ENCODE measurements at regions not wholly inside any gene's neighbourhood (a gene's known extent, or its start where the extent isn't known, plus 50 kb on each side); places are given as distances from the start of the nearest gene placed in this dataset.

DNA sequence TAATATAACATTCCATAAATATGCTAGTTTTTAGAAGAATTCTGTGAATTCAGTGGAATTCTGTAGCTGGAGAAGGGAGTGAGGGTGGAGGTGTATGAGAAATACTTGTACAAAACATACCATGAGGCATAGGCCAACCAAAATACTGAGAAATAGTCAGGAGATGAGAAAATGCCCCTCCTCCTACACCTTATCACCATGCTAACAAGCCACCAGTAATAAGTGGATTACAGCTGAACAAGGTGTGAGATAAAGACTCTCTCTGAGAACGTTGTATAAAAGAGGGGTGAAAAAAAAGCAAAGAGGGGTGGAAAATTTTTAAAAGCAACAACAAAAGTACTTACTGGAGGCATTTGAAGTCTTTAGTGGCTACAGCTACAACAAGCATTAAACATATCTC is 90.4 kb upstream of the IGFBP3 start:
- no peak for DNase-seq (ENCODE audit: low read depth)

DNA sequence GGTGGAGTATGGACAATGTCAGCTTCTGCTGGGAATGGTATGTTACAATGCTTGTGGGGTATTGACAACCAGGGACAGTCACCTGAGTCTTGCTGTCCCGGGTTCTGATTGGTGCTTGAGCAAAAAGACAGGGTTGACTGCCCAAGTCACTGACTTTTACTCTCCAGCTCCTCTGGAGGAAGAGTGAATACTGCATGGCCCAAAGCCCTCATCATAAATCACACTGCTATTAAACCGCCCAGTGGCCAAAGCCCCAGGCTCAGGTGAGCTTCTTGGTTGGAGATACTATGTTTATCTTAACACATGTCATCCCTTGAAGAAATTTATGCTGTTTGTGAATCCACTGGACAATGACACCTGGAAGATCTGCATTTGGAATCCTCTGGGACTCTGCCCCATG is 90.0 kb upstream of the IGFBP3 start:
- no peak for DNase-seq (ENCODE audit: low read depth)

DNA sequence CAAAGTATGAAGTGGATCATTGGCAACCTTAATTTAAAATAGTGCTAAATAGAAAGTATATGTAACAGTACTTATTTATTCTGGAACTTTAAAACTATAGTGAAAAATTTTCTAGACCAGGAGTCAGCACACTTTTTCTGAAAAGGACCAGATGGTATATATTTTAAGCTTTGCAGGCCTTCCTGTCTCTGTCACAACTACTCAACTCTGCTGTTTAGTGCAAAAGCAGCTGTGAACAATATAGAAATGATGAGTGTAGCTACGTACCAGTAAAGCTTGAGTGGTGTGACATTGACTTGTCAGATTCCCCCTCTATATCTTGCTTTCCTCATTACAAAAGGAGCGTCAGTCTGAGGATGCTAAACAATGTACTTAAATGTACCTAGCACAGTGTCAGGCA is 88.1 kb upstream of the IGFBP3 start:
- DNase-seq (ENCODE audit: low read depth), result no peak

DNA sequence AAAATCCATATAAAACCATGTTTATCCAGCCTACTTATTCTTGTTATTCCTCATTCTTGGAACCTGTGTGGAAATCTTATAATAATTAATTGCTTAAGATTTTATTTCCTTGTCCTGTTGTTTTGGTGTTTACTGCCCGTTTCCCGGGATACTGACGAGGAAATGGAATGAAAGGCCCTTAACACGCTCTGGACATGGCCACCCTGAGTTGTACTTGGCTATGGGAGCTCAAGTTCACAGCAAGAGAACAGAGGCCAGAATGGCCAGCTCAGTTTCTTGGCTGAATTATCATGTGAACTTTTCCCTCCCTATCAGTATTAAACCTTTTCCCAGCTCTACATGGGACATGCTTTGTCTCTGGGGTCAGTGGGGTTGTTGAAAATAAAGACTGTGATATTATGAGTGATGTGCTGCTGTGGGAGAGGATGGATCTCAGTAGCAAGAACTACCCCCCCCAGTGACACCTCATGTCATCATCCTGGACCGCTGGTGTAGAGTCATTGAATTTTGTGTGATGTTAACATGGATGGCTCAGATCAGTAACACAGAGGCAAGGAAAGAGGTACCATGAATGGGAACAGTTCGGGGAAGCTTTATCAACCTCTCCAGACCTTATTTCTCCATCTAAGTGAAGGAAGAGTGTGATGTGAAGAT is 87.0 kb upstream of the IGFBP3 start:
- no peak for DNase-seq (ENCODE audit: low read depth)

DNA sequence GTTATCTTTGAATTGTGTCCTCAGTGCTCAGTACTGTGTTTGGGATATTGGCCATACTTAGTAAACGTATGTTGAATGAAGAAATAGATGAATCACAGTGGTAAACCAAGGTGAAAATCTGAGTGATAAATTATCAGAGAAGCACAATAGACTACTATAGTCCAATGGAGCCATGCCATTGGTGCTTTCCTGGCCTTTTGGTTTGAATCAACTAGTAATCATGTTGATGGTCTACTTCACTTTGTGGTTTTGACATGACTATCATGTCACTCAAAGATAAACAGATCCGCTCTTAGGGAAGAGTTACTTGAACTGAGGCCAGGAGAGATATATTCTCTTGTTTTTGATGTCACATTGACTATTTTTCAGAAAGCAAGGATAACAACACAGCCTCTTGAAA is 86.1 kb upstream of the IGFBP3 start:
- DNase-seq (ENCODE audit: low read depth), result peak; percentile 67

DNA sequence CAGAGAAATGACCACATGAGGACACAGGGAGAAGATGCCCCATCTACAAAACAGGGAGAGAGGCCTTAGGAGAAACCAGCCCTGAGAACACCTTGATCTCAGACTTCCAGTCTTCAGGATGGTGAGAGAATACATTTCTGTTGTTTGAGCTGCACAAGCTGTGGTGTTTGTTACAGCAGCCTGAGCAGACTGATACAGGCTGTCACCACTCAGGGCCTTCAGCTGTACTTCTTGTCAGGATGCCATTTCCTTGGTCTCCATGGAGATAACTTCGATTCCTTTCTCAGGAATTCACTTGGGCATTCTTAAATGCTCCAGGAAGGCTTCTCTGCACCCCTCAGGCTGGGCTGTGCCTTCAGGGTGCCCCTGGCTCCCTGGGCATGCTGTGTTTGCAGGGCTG is 85.7 kb upstream of the IGFBP3 start:
- DNase-seq (ENCODE audit: low read depth), result no peak

DNA sequence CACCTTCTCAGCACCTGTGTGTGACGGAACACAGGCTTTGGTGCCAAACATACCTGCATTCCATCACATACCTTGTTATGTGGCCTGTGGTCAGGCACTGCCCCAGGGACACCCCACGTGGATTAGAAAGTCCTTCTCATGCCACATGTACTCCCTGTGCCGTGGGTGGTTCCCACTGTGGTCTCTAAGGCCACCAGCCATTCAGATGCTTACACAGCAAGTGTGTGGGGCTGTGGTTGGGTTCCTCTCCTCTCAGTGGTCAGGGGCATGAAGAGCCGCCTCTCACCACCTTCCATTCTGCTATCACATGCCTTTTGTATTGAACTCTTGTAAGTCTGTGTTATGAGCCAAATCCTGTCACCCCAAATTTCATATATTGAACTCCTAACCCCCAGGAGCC is 85.1 kb upstream of the IGFBP3 start:
- DNase-seq (ENCODE audit: low read depth), result no peak

DNA sequence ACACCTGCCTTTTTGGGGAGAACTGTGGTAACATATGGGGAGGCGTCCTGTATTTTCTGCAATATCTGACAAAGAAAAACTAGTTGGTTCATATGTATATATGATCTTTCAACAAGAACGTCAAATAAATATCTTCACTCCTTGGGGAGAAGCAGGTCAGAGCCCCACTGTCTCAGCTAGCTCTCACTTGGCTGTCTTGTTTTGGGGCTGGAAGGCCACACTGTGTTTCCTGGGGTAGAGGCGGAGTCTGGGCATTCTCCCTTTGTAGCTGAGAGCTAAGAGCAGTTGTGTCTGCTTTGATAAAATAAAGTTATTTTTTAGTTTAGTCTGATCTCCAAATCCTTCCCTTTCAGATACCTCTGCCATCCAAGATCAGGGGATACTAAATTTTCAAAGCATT is 83.9 kb upstream of the IGFBP3 start:
- no peak for DNase-seq (ENCODE audit: low read depth)

DNA sequence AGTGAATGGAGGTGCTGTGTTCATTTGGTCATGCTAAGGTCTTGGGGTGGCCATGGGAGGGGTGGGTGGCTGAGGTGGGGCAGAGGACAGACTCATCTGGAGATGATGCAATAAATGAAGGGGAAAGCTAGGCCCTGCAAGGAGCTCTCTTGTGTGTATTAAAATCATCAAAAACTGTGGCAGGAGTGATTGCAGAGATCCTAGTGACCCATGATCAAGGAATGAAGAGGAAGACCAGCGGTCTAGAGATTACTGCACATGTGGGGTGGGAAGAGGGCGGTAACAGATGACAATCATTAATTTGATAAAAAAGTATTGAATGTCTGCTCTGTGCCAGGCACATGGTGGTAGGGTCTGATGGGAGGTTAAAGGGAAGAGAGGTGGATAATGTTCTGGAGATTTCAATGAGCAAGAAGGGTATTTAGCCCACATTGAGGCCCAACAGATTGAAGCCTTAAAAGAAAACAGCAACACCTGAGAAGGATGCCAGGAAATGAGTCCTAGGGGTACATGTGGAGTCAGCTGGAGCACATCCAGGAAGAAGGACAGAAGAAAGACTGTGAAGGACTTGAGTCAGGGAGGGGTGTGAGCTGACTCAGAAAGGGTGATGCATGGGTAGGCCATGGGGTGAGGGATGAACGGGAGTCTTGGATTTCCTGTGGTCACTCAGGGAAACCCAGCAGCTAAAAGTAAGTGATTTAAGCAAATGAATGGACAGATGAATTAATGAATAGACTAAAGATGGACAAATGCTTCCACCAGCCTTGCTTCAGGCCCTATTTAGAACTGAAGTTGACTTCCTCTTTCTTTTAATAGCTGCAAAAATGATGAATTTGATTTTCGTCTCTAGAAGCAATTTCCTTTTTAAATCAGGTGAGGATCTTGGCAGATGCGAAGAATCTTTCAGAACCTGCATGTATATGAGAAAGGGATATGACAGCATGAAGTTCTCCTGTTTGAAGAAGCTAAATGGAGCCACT is 83.1 kb upstream of the IGFBP3 start:
- DNase-seq (ENCODE audit: low read depth), result peak; percentile 100

DNA sequence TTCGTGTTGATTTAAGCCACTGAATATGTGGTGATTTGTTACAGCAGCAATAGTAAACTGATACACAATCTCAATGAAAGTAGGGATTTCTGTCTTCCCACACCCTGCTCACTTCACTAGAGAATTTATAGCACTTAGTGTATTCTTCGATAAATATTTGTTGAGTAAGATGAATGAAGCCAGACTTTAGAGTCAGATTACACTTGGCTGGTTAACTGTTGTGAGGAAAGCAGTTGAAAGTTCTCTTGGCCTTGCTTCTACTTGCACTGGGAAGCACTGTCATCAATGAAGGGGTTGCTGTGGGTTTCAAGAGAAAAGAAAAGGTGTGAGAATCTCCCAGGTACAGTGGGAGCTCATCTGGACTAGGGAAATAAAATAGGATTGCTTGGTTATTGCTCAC is 82.1 kb upstream of the IGFBP3 start:
- no peak for DNase-seq (ENCODE audit: low read depth)

DNA sequence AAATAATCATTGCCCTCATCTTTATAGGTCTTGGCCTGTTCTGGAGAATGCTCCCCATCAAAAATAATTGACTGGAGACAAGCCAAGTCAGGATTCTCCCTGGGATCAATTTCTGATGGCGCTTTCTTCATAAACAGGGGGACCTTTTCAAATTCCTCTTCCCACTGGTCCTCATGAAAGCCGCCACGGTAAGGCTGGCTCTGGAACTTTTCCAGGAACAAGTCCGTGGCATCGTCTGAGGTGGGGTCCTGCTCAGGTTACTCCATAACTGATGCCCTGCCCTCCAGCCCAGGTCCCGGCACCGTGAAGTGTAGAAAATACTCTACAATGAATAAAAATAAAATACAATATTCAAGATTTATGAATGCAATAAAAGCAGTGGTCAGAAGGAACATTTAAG is 79.4 kb upstream of the IGFBP3 start:
- DNase-seq (ENCODE audit: low read depth), result no peak

DNA sequence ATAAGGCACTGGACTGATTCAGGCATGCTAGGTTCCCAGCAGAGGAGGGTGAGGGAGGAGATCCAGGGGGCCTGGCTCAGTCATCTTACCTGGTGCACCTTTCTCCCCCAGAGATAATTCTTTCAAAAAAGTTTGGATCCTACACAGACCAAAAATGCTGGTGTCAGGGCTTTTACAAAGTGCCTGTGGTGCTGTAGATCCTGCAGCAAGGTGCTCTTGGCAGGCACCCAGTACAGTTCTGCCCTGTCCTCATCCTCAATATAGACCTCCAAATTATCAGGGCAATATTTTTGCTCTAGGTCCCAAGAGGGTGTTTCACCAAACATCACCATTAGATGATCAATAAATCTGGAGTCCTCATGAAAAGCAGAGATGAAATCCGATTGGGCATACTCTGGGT is 78.5 kb upstream of the IGFBP3 start:
- no peak for DNase-seq (ENCODE audit: low read depth)

DNA sequence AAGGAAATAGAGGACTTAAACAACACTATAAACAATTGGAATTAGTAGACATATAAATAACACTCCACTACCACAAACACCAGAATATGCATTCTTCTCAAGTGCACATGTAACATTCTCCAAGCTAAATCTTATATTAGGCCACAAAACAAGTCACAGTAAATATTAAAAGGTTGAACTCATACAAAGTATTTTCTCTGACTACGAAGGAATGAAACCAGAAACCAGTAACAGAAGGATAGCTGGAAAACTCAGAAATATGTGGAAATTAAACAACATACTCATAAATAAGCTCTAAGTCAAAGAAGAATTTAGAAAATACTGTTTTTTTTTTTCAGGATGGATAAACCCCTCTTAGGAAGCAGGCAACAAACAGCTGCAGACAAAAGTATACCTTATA is 77.4 kb upstream of the IGFBP3 start:
- DNase-seq (ENCODE audit: low read depth), result no peak

DNA sequence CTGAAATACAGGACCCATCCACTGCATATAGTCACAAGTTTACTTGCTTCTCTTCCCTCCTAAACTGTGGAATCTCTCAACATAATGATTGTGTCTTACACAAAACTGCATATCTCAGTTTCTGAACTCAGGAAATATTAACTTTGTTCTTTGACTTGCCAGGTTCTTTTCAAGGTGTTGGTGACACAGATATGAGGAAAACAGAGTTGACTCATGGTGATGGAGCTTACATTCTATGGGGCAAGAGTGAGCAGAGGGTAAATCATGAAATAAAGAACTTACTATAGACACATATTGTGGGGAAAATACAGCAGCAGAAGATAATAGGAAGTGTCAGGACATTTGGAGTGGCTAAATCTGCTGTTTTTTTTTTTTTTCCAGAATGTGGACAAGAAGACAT is 72.5 kb upstream of the IGFBP3 start:
- DNase-seq (ENCODE audit: low read depth), result peak; percentile 25

DNA sequence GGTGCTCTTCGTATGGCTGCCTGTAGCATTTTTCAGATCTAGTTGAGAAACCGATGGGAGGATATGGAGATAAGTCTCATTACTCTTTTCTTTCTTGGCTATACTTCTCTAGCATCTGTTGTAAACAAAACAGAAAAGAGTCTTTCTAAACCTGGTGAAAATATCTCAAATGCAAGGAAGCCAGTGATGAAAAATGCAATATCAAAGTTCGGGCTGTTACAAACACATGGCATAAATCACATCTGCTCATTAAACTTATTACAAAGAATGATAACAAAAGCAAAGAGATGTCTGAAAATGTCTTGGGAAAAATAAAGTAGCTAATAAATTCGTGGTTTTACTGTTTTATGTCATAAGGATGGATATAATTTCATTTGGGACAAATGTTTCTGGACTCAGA is 71.8 kb upstream of the IGFBP3 start:
- no peak for DNase-seq (ENCODE audit: low read depth)

DNA sequence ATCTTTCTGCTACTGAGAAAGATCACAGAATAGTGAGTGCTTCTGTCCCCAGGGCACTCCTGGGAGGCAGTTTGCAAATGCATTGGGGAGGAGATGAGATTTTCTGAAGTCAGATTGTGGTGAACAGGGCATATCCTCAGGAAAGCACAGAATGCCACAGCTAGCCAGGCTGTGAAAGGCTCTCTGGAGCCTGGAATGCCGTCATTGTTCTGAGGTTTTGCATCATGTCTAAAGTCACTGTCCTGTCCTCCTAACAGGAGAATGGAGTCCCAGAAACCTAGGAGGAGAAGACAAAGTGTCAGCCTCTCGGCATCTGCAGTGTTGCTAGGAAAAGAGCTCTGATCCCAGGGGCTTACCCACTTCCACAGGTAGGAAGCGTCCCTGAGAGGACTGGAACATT is 69.2 kb upstream of the IGFBP3 start:
- DNase-seq (ENCODE audit: low read depth), result no peak

DNA sequence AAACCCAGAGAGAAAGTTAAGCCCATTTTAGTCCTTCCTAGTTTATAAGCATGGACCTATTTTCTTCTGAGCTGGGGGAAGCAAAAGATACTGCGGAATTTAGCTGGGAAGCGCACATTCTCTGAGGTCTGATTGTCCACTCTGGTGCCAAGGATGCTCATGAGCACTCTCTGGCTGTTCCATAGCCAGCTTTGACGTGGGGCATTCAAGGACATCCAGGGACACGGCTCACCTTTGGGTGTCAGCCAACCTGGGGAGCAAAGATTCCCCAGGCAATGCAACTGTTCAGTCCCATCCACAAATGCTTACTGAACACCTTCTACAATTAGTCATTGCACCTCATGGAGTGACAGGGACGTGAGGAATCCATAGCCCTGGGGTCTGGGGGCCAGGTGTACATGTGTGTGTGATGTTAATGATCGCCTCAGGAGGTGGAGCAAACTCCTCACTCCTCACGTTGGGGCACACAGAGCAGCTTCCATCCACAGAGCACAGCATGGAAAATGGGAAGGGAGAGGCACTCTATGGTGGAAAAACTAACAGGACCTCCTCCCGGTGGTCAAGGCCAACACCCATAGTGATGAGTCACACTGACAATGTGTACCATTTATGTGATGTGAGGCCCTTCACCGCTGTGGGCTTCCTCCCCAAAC is 67.5 kb upstream of the IGFBP3 start:
- DNase-seq (ENCODE audit: low read depth), result peak; percentile 12

DNA sequence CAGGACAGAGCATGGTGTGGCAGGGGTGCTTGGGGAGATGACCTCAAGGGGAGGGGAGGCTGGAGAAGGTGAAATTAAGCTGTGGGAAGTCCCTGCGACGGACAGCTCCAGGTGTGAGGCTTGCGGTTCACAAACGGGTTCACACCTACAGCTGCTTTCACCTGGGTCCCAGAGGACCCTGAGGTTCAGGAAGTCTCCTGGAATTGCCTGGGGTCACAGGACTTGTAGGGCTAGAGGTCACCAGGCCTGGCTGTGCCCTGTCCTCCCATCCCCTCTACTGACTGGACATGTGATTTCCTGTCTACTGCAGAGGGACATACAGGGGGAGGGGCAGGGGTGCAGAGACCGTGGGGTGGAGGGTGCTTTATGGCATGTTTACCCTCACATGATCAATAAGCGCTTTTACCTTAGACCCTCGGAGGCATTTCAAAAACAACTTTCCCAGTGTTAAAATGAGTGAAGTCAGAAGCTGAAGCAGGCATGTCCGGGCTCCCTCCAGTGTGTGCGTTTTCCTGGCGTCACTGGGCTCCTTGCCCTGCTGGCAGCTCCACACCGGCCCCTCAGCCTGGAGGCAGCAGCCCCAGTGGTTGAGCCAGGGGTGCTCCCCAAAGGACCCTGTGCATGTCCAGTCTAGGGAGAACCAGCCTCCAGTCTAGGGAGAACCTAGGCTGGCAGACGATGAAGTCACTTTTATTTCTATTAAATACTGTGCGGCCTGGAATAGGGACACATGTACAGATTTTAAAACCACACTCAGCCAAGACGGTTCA is 66.6 kb upstream of the IGFBP3 start:
- no peak for DNase-seq (ENCODE audit: low read depth)

DNA sequence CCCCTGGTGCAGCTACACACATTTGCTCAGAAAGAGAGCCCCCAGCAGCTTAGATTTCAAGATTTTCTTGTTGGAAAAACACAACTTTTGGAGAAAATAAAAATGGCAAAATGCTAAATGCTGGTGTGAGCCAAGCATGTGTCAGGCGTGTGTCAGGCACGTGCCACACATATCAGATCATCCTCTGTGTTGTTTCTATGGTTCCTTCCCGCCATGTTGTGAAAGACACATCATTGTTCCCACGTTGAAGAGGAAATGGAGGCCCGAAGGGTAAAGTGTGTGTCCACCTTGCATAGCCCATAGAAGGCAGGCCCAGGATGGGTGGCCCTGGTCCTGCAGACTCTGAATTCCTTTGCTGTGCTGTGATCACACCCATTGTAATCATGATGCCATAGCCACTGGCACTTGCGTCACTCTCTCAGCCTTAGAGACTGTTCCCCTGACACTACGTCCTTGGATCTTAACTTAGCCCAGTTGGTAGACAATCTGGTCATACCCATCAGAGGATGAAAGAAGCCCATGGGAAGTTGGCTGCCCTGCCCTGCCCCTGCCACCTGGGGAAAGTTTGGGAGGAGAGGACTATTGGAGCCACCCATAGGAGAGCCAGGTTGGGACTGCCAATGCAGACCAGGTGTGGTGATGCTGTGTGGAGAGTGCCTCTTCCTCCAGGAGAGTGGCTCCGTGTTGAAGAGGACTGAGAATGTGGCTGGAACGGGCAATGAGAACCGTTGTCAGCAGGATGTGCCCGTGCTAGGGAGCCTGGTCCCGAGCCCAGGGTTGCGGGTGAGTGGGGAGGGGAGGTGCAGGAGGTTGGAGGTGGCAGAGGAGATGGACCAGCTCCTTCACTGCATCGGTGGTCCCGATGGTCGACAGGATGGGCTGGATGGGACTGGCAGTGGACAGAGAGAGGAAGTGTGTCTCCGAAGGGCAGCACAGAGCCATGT is 65.6 kb upstream of the IGFBP3 start:
- no peak for DNase-seq (ENCODE audit: low read depth)

DNA sequence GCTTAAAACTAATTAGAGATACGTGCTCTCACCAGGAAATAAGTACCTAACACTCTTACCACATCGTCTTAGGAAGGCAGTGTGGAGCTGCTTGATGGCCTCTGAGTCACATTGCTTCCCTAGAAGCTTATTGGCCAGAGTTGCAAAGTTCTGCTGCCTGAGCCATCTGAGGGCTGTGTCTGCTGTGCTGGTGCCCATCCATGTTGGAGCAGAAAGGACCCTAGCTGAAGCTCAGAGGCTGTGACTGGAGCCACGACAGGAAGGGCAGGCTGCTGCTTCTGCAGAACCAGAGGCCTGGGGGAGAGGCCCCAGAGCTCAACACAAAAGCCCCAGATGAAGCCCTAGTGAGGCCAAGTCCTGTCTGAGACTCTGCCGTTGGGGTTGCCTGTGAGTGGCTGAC is 64.8 kb upstream of the IGFBP3 start:
- peak; percentile 77 for DNase-seq (ENCODE audit: low read depth)
